Stimulated activated naive CD8-positive, alpha-beta T cell treated with anti-CD3 and anti-CD28 coated beads, Interleukin-15, Interleukin-2, amounts not matched to agents 100 U/mL and 50 U/mL, for 24 hours (primary cell): ENCODE measurements at regions not wholly inside any gene's neighbourhood (a gene's known extent, or its start where the extent isn't known, plus 50 kb on each side); places are given as distances from the start of the nearest gene placed in this dataset.

Source experiments
- ATAC-seq: fragments of 150-1000 bp; cut with Tn5 transposase; one replicate; pipeline ENCODE4 v1.10.0; 2021
- DNase-seq: peaks from one replicate; pipeline ENCODE4 v3.0.0; 2021

GRCh38 chr4:151606061-151606460 lies 154.7 kb downstream of the GATB start:
- DNase-seq (no peak), ATAC-seq (no peak)

GRCh38 chr4:151610229-151610628 lies 150.6 kb downstream of the GATB start:
- ATAC-seq (no peak), DNase-seq (no peak)

- DNase-seq (no peak), ATAC-seq (no peak)
These were observed 148.8 kb downstream of the GATB start for GRCh38 chr4:151611960-151612359.

- DNase-seq = no peak
- ATAC-seq = no peak
These were observed 147.5 kb downstream of the GATB start for GRCh38 chr4:151613290-151613689.

GRCh38 chr4:151614561-151614960 lies 146.2 kb downstream of the GATB start:
- ATAC-seq = no peak
- DNase-seq = no peak

- no peak for DNase-seq
- ATAC-seq = no peak
These were observed 141.9 kb downstream of the GATB start for GRCh38 chr4:151618858-151619257.

- ATAC-seq = no peak
- no peak for DNase-seq
These were observed 140.7 kb downstream of the GATB start for GRCh38 chr4:151620066-151620465.
